ENCODE measurements at regions not wholly inside any gene's neighbourhood (a gene's known extent, or its start where the extent isn't known, plus 50 kb on each side); places are given as distances from the start of the nearest gene placed in this dataset.

GRCh38 chr6:95285881-95286280, 291.5 kb upstream of the MANEA start:
- DNase-seq (ENCODE audit: extremely low spot score, unreplicated experiment), result no peak
- no peaks in the 10 kb centered on the region for H3K9me3 Mint-ChIP-seq
- no peaks in the 10 kb centered on the region for H3K4me1 Mint-ChIP-seq (ENCODE audit: unreplicated experiment)
- H3K36me3 Mint-ChIP-seq, result no peaks in the 10 kb centered on the region
- no peak for TF ChIP-seq CTCF (conservative IDR thresholded peaks at IDR 0.05)
- H3K4me3 Mint-ChIP-seq, result no peak overlapping the region
- H3K27ac Mint-ChIP-seq, result no peak overlapping the region
- no peaks in the 10 kb centered on the region for H3K27me3 Mint-ChIP-seq

DNA sequence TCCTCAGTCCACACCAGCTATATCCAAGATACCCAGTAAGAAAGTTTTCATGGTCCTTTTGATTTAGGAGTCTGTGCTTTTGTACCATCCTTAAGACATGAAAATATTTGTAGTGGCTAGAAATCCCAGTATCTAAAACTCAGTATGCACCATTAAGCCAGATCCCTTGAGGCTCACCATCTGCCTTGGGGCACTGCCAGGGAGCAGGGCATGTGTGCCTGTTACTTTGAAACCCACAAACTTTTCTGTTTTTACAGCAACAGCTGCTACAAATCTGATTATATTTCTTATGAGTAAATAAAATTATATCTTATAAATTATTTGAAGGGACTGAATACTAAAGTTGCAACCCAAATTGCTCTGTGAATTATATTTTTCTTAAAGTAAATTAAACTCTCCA, 290.5 kb upstream of the MANEA start:
- Mint-ChIP-seq H3K27me3 (no peaks in the 10 kb centered on the region), H3K9me3 (no peaks in the 10 kb centered on the region), H3K36me3 (no peaks in the 10 kb centered on the region), H3K27ac (no peak overlapping the region), H3K4me3 (no peak overlapping the region), H3K4me1 (ENCODE audit: unreplicated experiment) (no peaks in the 10 kb centered on the region)
- DNase-seq (ENCODE audit: extremely low spot score, unreplicated experiment), result no peak
- no peak for TF ChIP-seq CTCF (conservative IDR thresholded peaks at IDR 0.05)

- Mint-ChIP-seq H3K9me3 (no peaks in the 10 kb centered on the region), H3K4me1 (ENCODE audit: unreplicated experiment) (no peaks in the 10 kb centered on the region), H3K27me3 (no peaks in the 10 kb centered on the region), H3K36me3 (no peaks in the 10 kb centered on the region), H3K27ac (no peak overlapping the region), H3K4me3 (no peak overlapping the region)
- no peak for DNase-seq (ENCODE audit: extremely low spot score, unreplicated experiment)
- no peak for TF ChIP-seq CTCF (conservative IDR thresholded peaks at IDR 0.05)
Observed at GRCh38 chr6:95288251-95288650, 289.1 kb upstream of the MANEA start.

- Mint-ChIP-seq H3K4me1 (ENCODE audit: unreplicated experiment) (peaks cover 4% of the 10 kb centered on the region), H3K27me3 (no peaks in the 10 kb centered on the region), H3K9me3 (peaks cover 3% of the 10 kb centered on the region), H3K36me3 (no peaks in the 10 kb centered on the region), H3K27ac (no peak overlapping the region), H3K4me3 (no peak overlapping the region)
- no peak for TF ChIP-seq CTCF (conservative IDR thresholded peaks at IDR 0.05)
- DNase-seq (ENCODE audit: extremely low spot score, unreplicated experiment), result no peak
Observed at GRCh38 chr6:95292011-95292410, 285.3 kb upstream of the MANEA start.

- Mint-ChIP-seq H3K4me1 (ENCODE audit: unreplicated experiment) (peaks cover 4% of the 10 kb centered on the region), H3K9me3 (peaks cover 3% of the 10 kb centered on the region), H3K27me3 (no peaks in the 10 kb centered on the region), H3K27ac (no peak overlapping the region), H3K36me3 (no peaks in the 10 kb centered on the region), H3K4me3 (no peak overlapping the region)
- no peak for TF ChIP-seq CTCF (conservative IDR thresholded peaks at IDR 0.05)
- DNase-seq (ENCODE audit: extremely low spot score, unreplicated experiment), result no peak
Observed at GRCh38 chr6:95293257-95293656, 284.1 kb upstream of the MANEA start.

DNA sequence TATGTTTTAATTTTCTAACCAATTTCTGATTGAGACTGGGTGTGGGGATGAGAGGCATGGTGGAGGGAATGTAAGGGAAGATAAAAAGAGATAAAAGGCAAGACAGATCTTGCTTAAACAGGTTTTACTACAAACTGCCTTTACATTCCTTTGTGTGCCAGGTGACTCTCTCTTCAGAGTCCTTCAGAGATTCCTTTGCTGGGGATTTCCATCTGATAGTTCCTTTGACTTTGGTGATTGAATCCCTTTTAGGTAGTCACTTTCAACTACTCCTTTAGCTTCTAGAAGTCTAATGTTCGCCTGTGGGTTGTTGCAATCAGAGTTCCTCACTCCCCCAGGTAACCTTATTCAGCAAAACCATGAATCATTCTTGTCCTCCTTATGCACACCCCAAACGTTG, 283.3 kb upstream of the MANEA start:
- Mint-ChIP-seq H3K27me3 (no peaks in the 10 kb centered on the region), H3K36me3 (no peaks in the 10 kb centered on the region), H3K27ac (peak overlapping the region; percentile 86), H3K4me1 (ENCODE audit: unreplicated experiment) (peaks cover 4% of the 10 kb centered on the region), H3K9me3 (peaks cover 3% of the 10 kb centered on the region), H3K4me3 (peak overlapping the region; percentile 52)
- no peak for TF ChIP-seq CTCF (conservative IDR thresholded peaks at IDR 0.05)
- no peak for DNase-seq (ENCODE audit: extremely low spot score, unreplicated experiment)

All from type B pancreatic cell (in vitro differentiated cells).